ENCODE measurements at regions not wholly inside any gene's neighbourhood (a gene's known extent, or its start where the extent isn't known, plus 50 kb on each side); places are given as distances from the start of the nearest gene placed in this dataset.

DNA sequence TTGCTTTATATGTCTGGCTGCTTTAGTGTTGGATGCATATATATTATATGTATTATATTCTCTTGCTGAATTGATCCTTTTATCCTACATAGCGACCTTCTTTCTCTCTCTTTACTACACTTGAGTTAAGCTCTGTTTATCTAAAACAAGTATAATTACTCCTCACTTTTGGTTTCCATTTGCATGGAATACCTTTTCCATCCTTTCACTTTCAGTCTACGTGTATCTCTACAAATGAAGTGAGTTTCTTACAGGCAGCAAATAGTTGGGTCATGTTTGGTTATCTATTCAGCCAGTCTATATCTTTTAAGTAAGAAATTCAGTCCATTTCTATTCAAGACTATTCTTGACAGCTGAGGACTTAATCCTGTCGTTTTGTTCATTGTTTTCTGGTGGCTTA lies 167.5 kb upstream of the USP38 start:
- Histone ChIP-seq H3K9me3 (no peaks in the 10 kb centered on the region), H3K4me1 (no peaks in the 10 kb centered on the region), H3K4me3 (replicated peaks in 1 of 3) (no peak overlapping the region), H3K36me3 (no peaks in the 10 kb centered on the region), H3K27ac (no peak overlapping the region), H3K27me3 (no peaks in the 10 kb centered on the region)
- DNase-seq: no peak
- intact Hi-C loops (cut with DNase I): no loop called here
- no peak for TF ChIP-seq POLR2A (IDR thresholded peaks at IDR 0.05)
- TF ChIP-seq, protein P1, sequence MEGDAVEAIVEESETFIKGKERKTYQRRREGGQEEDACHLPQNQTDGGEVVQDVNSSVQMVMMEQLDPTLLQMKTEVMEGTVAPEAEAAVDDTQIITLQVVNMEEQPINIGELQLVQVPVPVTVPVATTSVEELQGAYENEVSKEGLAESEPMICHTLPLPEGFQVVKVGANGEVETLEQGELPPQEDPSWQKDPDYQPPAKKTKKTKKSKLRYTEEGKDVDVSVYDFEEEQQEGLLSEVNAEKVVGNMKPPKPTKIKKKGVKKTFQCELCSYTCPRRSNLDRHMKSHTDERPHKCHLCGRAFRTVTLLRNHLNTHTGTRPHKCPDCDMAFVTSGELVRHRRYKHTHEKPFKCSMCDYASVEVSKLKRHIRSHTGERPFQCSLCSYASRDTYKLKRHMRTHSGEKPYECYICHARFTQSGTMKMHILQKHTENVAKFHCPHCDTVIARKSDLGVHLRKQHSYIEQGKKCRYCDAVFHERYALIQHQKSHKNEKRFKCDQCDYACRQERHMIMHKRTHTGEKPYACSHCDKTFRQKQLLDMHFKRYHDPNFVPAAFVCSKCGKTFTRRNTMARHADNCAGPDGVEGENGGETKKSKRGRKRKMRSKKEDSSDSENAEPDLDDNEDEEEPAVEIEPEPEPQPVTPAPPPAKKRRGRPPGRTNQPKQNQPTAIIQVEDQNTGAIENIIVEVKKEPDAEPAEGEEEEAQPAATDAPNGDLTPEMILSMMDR (IDR thresholded peaks at IDR 0.05): no peak
- 52 to 64% methylated on average over 3 of the region's 3 CpGs for WGBS, 2 donors

- intact Hi-C loops (cut with DNase I): no loop called here
- 90 to 98% methylated on average over 4 of the region's 4 CpGs for WGBS, 2 donors
- TF ChIP-seq, protein P1 (IDR thresholded peaks at IDR 0.05): no peak
- no peak for TF ChIP-seq POLR2A (IDR thresholded peaks at IDR 0.05)
- no peak overlapping the region for H3K27ac ChIP-seq
- H3K9me3 ChIP-seq: no peaks in the 10 kb centered on the region
- no peak for DNase-seq
- H3K4me3 ChIP-seq (replicated peaks in 1 of 3): no peak overlapping the region
- no peaks in the 10 kb centered on the region for H3K27me3 ChIP-seq
- no peaks in the 10 kb centered on the region for H3K36me3 ChIP-seq
- no peaks in the 10 kb centered on the region for H3K4me1 ChIP-seq
These were observed 165.4 kb upstream of the USP38 start for GRCh38 chr4:143019351-143019750.

DNA sequence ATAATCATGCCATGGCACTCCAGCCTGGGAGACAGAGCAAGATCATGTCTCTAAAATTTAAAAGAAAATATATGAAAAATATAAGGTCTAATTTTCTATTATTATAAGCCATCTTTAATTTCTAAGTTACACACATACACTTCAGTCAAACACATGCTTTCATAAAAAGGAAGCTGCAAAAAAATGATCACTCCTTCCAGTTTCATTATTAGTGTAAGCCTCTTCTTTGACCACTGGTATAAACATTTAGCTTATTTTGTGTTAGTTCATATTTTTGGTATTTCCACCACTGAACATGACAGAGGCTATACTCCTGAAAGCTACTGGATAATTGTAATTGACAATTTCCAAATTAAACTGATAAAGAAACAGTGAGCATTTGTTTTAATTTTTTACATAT lies 163.3 kb upstream of the USP38 start:
- H3K4me3 ChIP-seq (replicated peaks in 1 of 3): no peak overlapping the region
- intact Hi-C loops (cut with DNase I): no loop called here
- H3K36me3 ChIP-seq: no peaks in the 10 kb centered on the region
- TF ChIP-seq, protein P1 (IDR thresholded peaks at IDR 0.05): no peak
- no peak for TF ChIP-seq POLR2A (IDR thresholded peaks at IDR 0.05)
- H3K4me1 ChIP-seq: no peaks in the 10 kb centered on the region
- DNase-seq: no peak
- no peaks in the 10 kb centered on the region for H3K9me3 ChIP-seq
- H3K27ac ChIP-seq: no peak overlapping the region
- H3K27me3 ChIP-seq: no peaks in the 10 kb centered on the region

DNA sequence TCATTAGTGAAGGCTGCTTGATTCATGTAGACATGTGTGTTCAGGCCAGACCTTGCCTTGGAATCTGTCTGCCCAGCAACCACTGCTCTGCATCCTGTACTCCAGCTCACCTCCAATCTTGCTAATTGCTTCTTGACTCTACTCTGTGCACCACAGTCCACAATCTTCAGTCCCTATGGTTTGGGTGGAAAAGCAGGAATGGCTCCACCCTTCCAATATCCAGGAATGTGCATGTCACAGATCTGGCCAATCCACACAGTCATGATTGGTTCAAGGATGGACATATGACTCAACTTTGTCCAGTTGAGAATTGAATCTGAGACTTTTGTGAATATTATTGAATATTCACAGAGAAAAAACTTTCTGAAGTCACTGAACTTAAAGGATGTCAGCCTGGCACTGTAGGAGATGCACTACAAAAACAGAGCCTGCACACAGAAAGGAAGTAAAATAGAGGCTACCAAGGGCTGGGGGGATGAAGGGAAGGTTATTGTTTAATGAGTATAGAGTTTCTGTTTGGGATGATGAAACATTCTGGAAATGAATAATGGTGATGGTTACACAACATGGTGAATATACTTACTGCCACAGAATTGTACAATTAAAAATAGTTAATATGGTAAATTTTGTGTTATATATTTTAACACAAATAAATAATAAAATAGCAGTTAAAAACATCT lies 161.3 kb upstream of the USP38 start:
- intact Hi-C loops (cut with DNase I): no loop called here
- no peaks in the 10 kb centered on the region for H3K36me3 ChIP-seq
- DNase-seq: no peak
- no peak overlapping the region for H3K27ac ChIP-seq
- H3K9me3 ChIP-seq: no peaks in the 10 kb centered on the region
- H3K4me1 ChIP-seq: no peaks in the 10 kb centered on the region
- no peaks in the 10 kb centered on the region for H3K27me3 ChIP-seq
- no peak overlapping the region for H3K4me3 ChIP-seq (replicated peaks in 1 of 3)
- TF ChIP-seq POLR2A (IDR thresholded peaks at IDR 0.05): no peak
- TF ChIP-seq, protein P1 (IDR thresholded peaks at IDR 0.05): no peak

DNA sequence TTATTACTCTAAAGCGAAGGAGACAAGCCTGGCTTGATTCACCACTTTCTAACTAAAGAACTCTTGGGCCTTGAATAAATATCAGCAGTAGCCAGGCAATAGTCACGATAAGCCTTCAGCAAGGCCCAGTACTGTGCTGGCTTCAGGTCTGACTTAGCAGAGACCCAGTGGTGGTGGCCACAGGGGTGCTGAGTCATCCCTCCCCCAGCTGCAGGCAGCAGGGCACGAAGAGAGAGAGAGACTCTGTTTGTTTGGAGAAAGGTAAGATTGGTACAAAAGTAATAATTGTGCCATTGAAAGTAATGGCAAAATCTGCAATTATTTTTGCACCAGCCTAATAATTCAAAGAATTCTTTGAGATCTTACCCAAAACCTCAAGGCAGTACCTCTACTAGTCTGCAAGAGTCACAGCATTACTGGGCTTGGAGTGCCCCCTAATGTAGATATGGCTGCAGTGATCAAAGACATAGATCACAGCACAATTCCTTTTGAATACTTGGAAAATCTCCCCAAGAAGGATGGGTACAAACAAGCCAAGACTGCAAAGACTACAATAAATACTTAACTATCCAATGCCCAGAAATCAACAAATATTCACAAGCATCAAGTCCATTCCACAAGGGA lies 159.5 kb upstream of the USP38 start:
- 79 to 86% methylated on average over 3 of the region's 3 CpGs for WGBS, 2 donors
- no peak for DNase-seq
- no peaks in the 10 kb centered on the region for H3K27me3 ChIP-seq
- intact Hi-C loops (cut with DNase I): no loop called here
- no peaks in the 10 kb centered on the region for H3K4me1 ChIP-seq
- no peak overlapping the region for H3K4me3 ChIP-seq (replicated peaks in 1 of 3)
- H3K36me3 ChIP-seq: no peaks in the 10 kb centered on the region
- no peaks in the 10 kb centered on the region for H3K9me3 ChIP-seq
- H3K27ac ChIP-seq: no peak overlapping the region
- TF ChIP-seq POLR2A (IDR thresholded peaks at IDR 0.05): no peak
- TF ChIP-seq, protein P1 (IDR thresholded peaks at IDR 0.05): peak in 3 of 6 experiments; percentile 7 to 23 (median 14)
